ENCODE measurements at regions not wholly inside any gene's neighbourhood (a gene's known extent, or its start where the extent isn't known, plus 50 kb on each side); places are given as distances from the start of the nearest gene placed in this dataset.
"Not testable (repeated sequence)": the region's sequence is repeated elsewhere in the genome, so short reads cannot be mapped to it uniquely, and the experiment has no call there.

DNA sequence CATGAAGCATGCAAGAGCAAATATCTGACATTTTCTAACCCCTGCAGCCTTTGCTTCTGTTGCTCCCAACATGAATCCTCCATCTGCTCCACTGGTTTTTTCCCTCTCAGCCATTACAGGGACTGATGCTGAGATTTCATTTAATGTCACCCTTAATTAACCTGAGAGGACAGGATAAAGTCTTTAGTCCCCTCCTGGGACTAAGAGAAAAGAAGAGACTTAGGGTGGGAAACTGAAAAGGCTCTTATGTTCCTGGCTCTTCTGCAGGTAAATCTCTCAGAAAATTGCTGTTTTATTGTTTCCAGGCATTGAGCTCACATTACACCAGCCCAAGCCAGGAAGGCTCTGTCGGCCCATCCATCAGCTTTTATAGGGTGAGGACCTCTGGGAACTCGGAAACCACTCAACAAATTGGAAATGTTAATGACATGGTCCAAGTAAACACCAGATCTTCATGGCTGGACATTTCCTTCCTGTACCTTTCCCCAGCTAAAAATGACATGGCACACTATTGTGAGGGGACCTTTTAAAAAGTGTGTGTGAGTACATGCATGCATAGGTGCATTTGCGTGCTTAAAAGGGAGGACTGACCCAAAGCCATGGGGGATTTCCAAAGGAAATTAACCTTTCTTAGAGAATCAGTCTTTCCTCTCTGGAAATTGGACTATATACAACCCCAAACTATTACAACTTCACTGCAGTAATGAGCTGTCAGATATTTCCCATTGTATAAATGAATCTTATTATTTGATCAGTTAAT is 408.1 kb upstream of the TMTC1 start:
- no peaks in the 10 kb centered on the region for H3K36me3 Mint-ChIP-seq
- H3K27me3 Mint-ChIP-seq = no peaks in the 10 kb centered on the region
- no peak overlapping the region for H3K27ac Mint-ChIP-seq
- H3K4me1 Mint-ChIP-seq = no peaks in the 10 kb centered on the region
- no peak overlapping the region for H3K4me3 Mint-ChIP-seq
- DNase-seq = no peak
- ATAC-seq (ENCODE audit: low read depth in 2 of 2) = no peak
- H3K9me3 Mint-ChIP-seq = no peaks in the 10 kb centered on the region

- Mint-ChIP-seq H3K9me3 (no peaks in the 10 kb centered on the region), H3K4me1 (no peaks in the 10 kb centered on the region), H3K36me3 (no peaks in the 10 kb centered on the region), H3K4me3 (no peak overlapping the region), H3K27ac (no peak overlapping the region), H3K27me3 (no peaks in the 10 kb centered on the region)
- ATAC-seq (ENCODE audit: low read depth in 2 of 2) = no peak
- DNase-seq = no peak
Measured at GRCh38 chr12:30188602-30189326, 405.0 kb upstream of the TMTC1 start.

GRCh38 chr12:30187426-30187825 is 403.7 kb upstream of the TMTC1 start:
- Mint-ChIP-seq H3K27me3 (no peaks in the 10 kb centered on the region), H3K36me3 (no peaks in the 10 kb centered on the region), H3K4me3 (no peak overlapping the region), H3K4me1 (no peaks in the 10 kb centered on the region), H3K27ac (no peak overlapping the region), H3K9me3 (peaks cover 0 to 3% (median 0%) of the 10 kb centered on the region in 7 donors)
- DNase-seq = no peak
- ATAC-seq (ENCODE audit: low read depth in 2 of 2) = no peak

GRCh38 chr12:30181334-30181733 is 397.6 kb upstream of the TMTC1 start:
- H3K27me3 Mint-ChIP-seq = peaks cover 0 to 3% (median 0%) of the 10 kb centered on the region in 3 donors
- H3K27ac Mint-ChIP-seq = no peak overlapping the region
- ATAC-seq (ENCODE audit: low read depth in 2 of 2) (no peak), DNase-seq (no peak)
- peaks cover 0 to 10% (median 3%) of the 10 kb centered on the region in 7 donors for H3K9me3 Mint-ChIP-seq
- no peak overlapping the region for H3K4me3 Mint-ChIP-seq
- no peaks in the 10 kb centered on the region for H3K4me1 Mint-ChIP-seq
- H3K36me3 Mint-ChIP-seq = no peaks in the 10 kb centered on the region

DNA sequence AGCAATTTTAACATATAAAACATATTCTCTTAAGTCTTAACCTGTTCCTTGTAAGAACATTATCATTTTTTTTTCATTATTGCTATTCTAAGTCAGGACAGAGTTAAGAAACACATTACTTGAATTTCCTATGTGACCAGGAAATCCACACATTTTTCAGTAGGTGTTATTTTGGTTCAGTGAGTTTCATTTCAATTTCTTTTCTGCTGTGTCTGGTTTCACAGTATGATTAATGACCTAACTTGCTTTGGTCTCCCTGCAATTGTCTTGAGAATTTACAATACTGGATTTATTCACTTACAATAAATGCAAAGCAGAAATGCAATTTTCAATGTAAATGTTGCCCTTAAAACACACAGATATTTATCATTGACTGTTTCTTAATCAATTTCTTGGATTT is 396.9 kb upstream of the TMTC1 start:
- H3K4me3 Mint-ChIP-seq = no peak overlapping the region
- no peak for ATAC-seq (ENCODE audit: low read depth in 2 of 2)
- H3K36me3 Mint-ChIP-seq = no peaks in the 10 kb centered on the region

DNA sequence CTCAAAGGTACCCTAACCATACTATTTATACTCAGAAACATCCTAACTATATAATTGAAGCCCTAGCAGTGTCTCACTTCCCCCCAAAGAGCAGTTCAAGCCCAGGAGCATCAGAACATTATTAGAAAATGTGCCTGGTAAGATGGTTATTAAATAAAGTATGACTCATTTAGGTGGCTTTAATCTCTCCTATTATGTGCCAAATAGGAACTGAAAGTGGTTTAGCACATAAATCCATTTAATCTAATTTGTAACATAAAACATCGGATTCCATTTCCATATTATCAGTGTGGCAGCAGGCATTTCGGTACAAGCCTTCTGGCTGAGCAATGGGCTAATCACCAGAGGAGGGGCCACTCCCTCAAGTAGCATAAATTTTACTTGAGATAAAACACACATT is 395.2 kb upstream of the TMTC1 start:
- no peaks in the 10 kb centered on the region for H3K36me3 Mint-ChIP-seq
- no peaks in the 10 kb centered on the region for H3K4me1 Mint-ChIP-seq
- DNase-seq (no peak), ATAC-seq (ENCODE audit: low read depth in 2 of 2) (no peak)
- H3K4me3 Mint-ChIP-seq = no peak overlapping the region
- peaks cover 0 to 10% (median 3%) of the 10 kb centered on the region in 7 donors for H3K9me3 Mint-ChIP-seq
- peaks cover 0 to 3% (median 0%) of the 10 kb centered on the region in 3 donors for H3K27me3 Mint-ChIP-seq
- no peak overlapping the region for H3K27ac Mint-ChIP-seq

More for the DNA sequence above, 396.9 kb upstream of the TMTC1 start:
- peaks cover 0 to 3% (median 0%) of the 10 kb centered on the region in 3 donors for H3K27me3 Mint-ChIP-seq
- no peaks in the 10 kb centered on the region for H3K4me1 Mint-ChIP-seq
- H3K9me3 Mint-ChIP-seq = peaks cover 0 to 10% (median 3%) of the 10 kb centered on the region in 7 donors
- no peak for DNase-seq
- H3K27ac Mint-ChIP-seq = no peak overlapping the region

DNA sequence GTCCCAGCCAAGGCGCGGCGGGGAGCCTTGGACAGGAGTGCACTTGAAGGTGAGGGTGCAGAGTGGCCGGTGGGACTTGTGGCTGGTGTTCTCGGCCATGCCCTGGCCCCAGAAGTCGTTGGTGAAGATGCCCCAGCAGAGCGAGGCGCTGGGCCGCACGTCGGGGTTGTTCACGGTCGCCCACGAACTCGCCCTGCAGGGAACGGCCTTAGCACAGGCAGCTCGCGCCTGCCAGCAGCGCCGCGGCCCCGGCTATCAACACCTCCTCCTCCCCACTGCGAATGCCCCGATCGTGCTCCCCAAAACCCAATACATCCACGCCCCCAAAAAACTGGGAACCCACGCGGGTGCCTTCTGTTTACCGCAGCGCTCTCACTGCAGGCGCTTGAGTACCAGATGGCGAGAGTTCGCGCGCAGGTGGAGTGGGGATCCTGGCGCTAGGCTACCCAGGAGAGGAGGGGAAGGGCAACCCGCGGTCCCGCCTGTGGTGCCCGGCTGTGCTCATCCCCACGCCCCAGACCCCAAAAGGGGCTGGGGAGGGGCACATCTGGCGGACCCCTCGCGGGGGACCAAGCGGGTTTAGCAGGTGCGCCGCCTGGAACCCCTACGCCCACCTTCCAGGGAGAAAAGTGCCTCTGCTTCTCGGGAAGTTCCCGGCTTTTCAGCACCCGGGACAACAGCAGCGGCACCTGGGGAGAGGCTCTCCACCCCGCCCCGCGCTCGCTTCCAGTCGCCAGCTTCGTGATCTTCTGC is 386.3 kb upstream of the TMTC1 start:
- H3K27me3 Mint-ChIP-seq = peaks cover 0 to 12% (median 4%) of the 10 kb centered on the region in 3 donors
- H3K27ac Mint-ChIP-seq = no peak overlapping the region

DNA sequence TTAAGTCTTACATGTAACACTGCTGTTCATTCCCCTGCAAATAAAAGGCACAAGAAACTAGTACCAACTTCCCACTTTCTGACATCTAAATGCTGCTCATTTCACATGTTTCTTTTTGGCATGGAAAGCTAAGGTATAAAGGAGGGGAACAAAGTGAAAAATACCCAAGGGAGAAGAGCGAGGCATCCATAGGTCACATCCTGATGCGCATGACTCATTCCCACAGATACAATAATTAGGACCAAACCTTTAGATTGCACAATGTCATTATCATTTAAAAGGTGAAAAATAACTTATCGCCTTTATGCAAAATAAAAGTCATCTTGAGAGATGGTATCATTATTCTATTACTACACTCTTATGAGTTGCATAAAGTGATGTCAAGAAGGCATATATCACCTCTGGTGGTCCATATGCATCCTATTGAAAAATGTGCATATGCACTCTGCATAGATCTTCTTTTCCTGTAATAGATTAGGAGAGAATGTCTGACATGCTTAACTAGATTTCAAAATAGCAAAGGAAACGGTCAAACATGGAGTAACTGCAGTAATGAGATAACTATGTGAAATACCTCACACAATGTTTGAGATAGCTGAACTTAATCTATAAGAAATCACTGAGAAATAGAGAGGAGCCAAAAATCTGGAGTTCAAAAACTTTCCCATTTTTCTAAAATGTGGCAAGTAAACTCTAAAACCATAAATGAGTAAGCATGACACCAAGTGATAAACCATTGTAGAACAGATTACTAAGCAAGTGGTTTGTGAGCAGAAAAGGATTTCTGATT is 382.5 kb upstream of the TMTC1 start:
- Mint-ChIP-seq H3K27ac (no peak overlapping the region), H3K27me3 (peaks cover 0 to 10% (median 8%) of the 10 kb centered on the region in 3 donors)
- no peak for ATAC-seq (ENCODE audit: low read depth in 2 of 2)

More for the DNA sequence above, 386.3 kb upstream of the TMTC1 start:
- ATAC-seq (ENCODE audit: low read depth in 2 of 2) (no peak), DNase-seq (no peak)
- H3K9me3 Mint-ChIP-seq = peaks cover 0 to 9% (median 4%) of the 10 kb centered on the region in 7 donors
- no peaks in the 10 kb centered on the region for H3K4me1 Mint-ChIP-seq
- H3K36me3 Mint-ChIP-seq = no peaks in the 10 kb centered on the region
- H3K4me3 Mint-ChIP-seq = no peak overlapping the region

GRCh38 chr12:30164382-30165318 is 380.9 kb upstream of the TMTC1 start:
- peaks cover 0 to 6% (median 0%) of the 10 kb centered on the region in 3 donors for H3K27me3 Mint-ChIP-seq
- no peak overlapping the region for H3K4me3 Mint-ChIP-seq
- no peaks in the 10 kb centered on the region for H3K36me3 Mint-ChIP-seq
- no peak overlapping the region for H3K27ac Mint-ChIP-seq
- no peak for DNase-seq
- peaks cover 0 to 9% (median 0%) of the 10 kb centered on the region in 7 donors for H3K9me3 Mint-ChIP-seq
- H3K4me1 Mint-ChIP-seq = no peaks in the 10 kb centered on the region
- ATAC-seq (ENCODE audit: low read depth in 2 of 2) = no peak

More for the DNA sequence above, 382.5 kb upstream of the TMTC1 start:
- no peaks in the 10 kb centered on the region for H3K36me3 Mint-ChIP-seq
- peaks cover 0 to 6% (median 4%) of the 10 kb centered on the region in 7 donors for H3K9me3 Mint-ChIP-seq
- H3K4me1 Mint-ChIP-seq = no peaks in the 10 kb centered on the region
- H3K4me3 Mint-ChIP-seq = no peak overlapping the region
- DNase-seq = no peak

GRCh38 chr12:30156833-30157232 is 373.1 kb upstream of the TMTC1 start:
- not testable (repeated sequence) for H3K27me3 Mint-ChIP-seq, H3K4me3 Mint-ChIP-seq

GRCh38 chr12:30155001-30155730 is 371.4 kb upstream of the TMTC1 start:
- no peak for DNase-seq
- Mint-ChIP-seq H3K36me3 (peaks cover 0 to 8% of the 10 kb centered on the region in 2 donors), H3K4me1 (no peaks in the 10 kb centered on the region), H3K27ac (no peak overlapping the region), H3K4me3 (no peak overlapping the region), H3K9me3 (peaks cover 5 to 47% (median 13%) of the 10 kb centered on the region in 7 donors), H3K27me3 (no peaks in the 10 kb centered on the region)
- no peak for ATAC-seq (ENCODE audit: low read depth in 2 of 2)

More at GRCh38 chr12:30156833-30157232, 373.1 kb upstream of the TMTC1 start:
- not testable (repeated sequence) for H3K36me3 Mint-ChIP-seq; DNase-seq; H3K27ac Mint-ChIP-seq; H3K4me1 Mint-ChIP-seq; ATAC-seq (ENCODE audit: low read depth in 2 of 2)
- H3K9me3 Mint-ChIP-seq = peaks cover 4 to 48% (median 10%) of the 10 kb centered on the region in 7 donors

Data from naive B cell (primary cell).